ENCODE measurements at regions not wholly inside any gene's neighbourhood (a gene's known extent, or its start where the extent isn't known, plus 50 kb on each side); places are given as distances from the start of the nearest gene placed in this dataset.

- no peak for DNase-seq
Observed at GRCh38 chr17:72591289-72592241, 470.7 kb downstream of the SOX9 start.

- peak; percentile 92 for DNase-seq
Observed at GRCh38 chr17:72592242-72592966, 471.6 kb downstream of the SOX9 start.

- DNase-seq: no peak
Observed at GRCh38 chr17:72592967-72593325, 472.1 kb downstream of the SOX9 start.

- no peak for DNase-seq
Observed at GRCh38 chr17:72594248-72594647, 473.4 kb downstream of the SOX9 start.
